Left lung (tissue), 4 donors: ENCODE measurements at regions not wholly inside any gene's neighbourhood (a gene's known extent, or its start where the extent isn't known, plus 50 kb on each side); places are given as distances from the start of the nearest gene placed in this dataset.

Experiments
- ATAC-seq: fragments of 200-7000 bp; cut with Tn5 transposase; one replicate; pipeline ENCODE4 v1.9.1; 2020; ENCODE audit warnings: moderate library complexity
- DNase-seq, 4 donors: peaks; one replicate each; pipeline ENCODE4 v3.0.0-alpha.2; 2013 to 2020
- H3K27ac ChIP-seq, 2 donors: fragments of 200-600 bp; sonication (generic) in 1 of 2; one replicate each; pipeline versions ENCODE4 v1.5.0 to v1.8.0; 2020 to 2021
- H3K27me3 ChIP-seq, 2 donors: fragments of 200-600 bp; sonication (generic) in 1 of 2; one replicate each; pipeline versions ENCODE4 v1.5.0 to v1.8.0; 2020 to 2021
- H3K36me3 ChIP-seq, 2 donors: fragments of 200-600 bp; sonication (generic) in 1 of 2; one replicate each; pipeline versions ENCODE4 v1.5.0 to v1.8.0; 2020 to 2021
- H3K4me1 ChIP-seq, 2 donors: fragments of 200-600 bp; one replicate each; pipeline ENCODE4 v1.8.0; 2021
- H3K4me3 ChIP-seq, 2 donors: fragments of 200-600 bp; sonication (generic) in 1 of 2; one replicate each; pipeline versions ENCODE4 v1.5.0 to v1.8.0; 2020 to 2021; ENCODE audit warnings: mild to moderate bottlenecking in 1 of 2
- H3K9me3 ChIP-seq, 2 donors: fragments of 200-600 bp; sonication (generic) in 1 of 2; one replicate each; pipeline versions ENCODE4 v1.5.0 to v1.8.0; 2020 to 2021
- intact Hi-C, 2 donors: fragments of 100-400 bp; cut with DNase I; formaldehyde crosslinking; loops; one replicate each; pipeline versions ENCODE4 v1.11.2 to v1.14.2; 2022
- TF ChIP-seq, protein P1 (sequence below), 2 donors: fragments of 200-600 bp; sonication (generic) in 1 of 2; IDR thresholded peaks; one replicate each; pipeline versions ENCODE4 v1.5.0 to v1.8.0; 2021; ENCODE audit warnings: antibody characterized with exemption in 2 of 2
- donor health status: DM: no; HTN: yes; CAD: no.
- donor health status: DM: no; HTN: no; CAD: no.

DNA sequence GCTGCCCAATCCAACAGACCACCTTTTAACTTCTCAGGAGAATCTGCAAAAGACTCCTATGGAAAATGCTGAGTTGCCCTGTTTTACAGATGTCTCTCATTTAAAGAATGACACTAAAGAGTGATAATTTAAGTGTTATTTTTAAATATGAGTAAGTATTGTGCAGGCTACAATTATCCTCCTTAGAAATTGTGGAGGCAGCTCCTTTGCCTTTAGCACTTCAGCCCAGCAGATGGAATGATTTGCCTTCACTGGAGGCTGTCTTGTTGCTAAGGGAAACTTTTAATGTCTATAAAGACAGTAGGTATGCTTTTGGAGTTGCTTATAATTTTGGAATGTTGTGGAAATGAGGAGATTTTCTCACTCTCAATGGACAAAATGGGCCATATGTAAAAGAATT is 1345.5 kb downstream of the NCAM2 start:
- intact Hi-C loops: no loop called here
- Histone ChIP-seq H3K4me3 (no peak overlapping the region), H3K9me3 (peaks cover 0 to 32% of the 10 kb centered on the region in 2 donors), H3K27ac (no peak overlapping the region), H3K4me1 (no peaks in the 10 kb centered on the region), H3K27me3 (no peaks in the 10 kb centered on the region), H3K36me3 (no peaks in the 10 kb centered on the region)
- DNase-seq (no peak), ATAC-seq (no peak)
- TF ChIP-seq, protein P1, sequence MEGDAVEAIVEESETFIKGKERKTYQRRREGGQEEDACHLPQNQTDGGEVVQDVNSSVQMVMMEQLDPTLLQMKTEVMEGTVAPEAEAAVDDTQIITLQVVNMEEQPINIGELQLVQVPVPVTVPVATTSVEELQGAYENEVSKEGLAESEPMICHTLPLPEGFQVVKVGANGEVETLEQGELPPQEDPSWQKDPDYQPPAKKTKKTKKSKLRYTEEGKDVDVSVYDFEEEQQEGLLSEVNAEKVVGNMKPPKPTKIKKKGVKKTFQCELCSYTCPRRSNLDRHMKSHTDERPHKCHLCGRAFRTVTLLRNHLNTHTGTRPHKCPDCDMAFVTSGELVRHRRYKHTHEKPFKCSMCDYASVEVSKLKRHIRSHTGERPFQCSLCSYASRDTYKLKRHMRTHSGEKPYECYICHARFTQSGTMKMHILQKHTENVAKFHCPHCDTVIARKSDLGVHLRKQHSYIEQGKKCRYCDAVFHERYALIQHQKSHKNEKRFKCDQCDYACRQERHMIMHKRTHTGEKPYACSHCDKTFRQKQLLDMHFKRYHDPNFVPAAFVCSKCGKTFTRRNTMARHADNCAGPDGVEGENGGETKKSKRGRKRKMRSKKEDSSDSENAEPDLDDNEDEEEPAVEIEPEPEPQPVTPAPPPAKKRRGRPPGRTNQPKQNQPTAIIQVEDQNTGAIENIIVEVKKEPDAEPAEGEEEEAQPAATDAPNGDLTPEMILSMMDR (IDR thresholded peaks at IDR 0.05): no peak

DNA sequence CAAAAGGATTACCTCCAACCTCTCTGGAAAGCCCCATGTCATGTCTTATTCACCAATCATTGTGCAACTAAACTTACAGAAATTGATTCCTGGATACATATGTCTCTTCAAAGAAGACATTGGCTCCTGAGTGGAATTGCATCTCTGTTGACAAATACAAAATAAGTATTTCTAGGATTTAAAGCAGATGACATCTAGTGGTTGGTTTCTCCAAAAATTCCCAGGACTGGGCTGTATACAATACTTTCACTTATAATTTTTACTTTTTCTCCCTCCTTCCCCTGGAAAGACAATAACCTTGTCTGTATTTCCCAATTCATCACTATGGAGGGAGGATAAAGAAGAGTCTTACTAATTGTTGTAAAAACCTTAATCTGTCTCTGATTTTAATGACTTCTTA is 1347.4 kb downstream of the NCAM2 start:
- Histone ChIP-seq H3K27me3 (no peaks in the 10 kb centered on the region), H3K36me3 (no peaks in the 10 kb centered on the region), H3K4me3 (no peak overlapping the region), H3K9me3 (peaks cover 0 to 19% of the 10 kb centered on the region in 2 donors), H3K27ac (no peak overlapping the region), H3K4me1 (no peaks in the 10 kb centered on the region)
- ATAC-seq (no peak), DNase-seq (no peak)
- intact Hi-C loops: no loop called here
- TF ChIP-seq, protein P1 (IDR thresholded peaks at IDR 0.05): no peak

DNA sequence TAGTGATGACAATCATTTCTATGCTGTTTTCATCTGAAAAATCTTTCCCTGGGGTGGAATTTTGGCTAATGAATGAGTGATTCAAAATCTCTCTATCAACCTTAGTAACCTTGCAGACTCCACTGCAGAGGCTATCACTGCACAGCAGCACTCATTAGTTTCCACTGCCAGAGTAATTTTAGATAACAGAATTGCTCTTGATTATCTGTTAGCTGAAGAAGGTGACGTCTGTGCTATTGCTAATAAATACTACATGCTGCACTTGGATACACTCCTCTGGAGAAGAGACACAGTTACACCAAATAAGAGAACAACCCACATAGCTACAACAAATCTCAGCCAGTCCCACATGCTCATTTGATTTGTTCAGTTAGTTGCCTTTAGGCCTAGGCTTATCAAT is 1348.4 kb downstream of the NCAM2 start:
- H3K27me3 ChIP-seq: no peaks in the 10 kb centered on the region
- no peak overlapping the region for H3K4me3 ChIP-seq
- H3K4me1 ChIP-seq: no peaks in the 10 kb centered on the region
- TF ChIP-seq, protein P1 (IDR thresholded peaks at IDR 0.05): no peak
- intact Hi-C loops: no loop called here
- peak in 2 of 4 donors; percentile 4 to 35 for DNase-seq
- H3K36me3 ChIP-seq: no peaks in the 10 kb centered on the region
- H3K9me3 ChIP-seq: peaks cover 0 to 13% of the 10 kb centered on the region in 2 donors
- no peak for ATAC-seq
- H3K27ac ChIP-seq: no peak overlapping the region

DNA sequence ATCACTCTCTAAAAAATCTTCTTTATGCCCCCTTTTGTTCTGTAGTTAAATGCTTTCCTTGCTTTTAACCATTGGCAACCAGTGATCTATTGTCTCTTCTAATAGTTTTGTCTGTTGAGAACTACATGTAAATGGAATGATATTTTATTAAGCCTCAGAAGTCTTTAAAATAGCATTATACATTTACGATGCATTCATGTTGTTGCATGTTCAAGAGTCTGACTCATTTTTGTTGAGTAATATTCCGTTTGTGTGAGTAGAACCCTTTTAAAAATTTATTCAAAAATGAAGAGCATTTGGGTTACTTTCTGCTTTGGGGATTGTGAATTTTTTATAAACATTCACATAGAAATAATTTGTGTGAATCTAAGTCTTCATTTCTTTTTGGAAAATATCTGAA is 1352.9 kb downstream of the NCAM2 start:
- intact Hi-C loops: no loop called here
- H3K27ac ChIP-seq: no peak overlapping the region
- TF ChIP-seq, protein P1 (IDR thresholded peaks at IDR 0.05): no peak
- no peaks in the 10 kb centered on the region for H3K4me1 ChIP-seq
- no peak overlapping the region for H3K4me3 ChIP-seq
- no peak for DNase-seq
- no peak for ATAC-seq
- H3K36me3 ChIP-seq: no peaks in the 10 kb centered on the region
- no peaks in the 10 kb centered on the region for H3K27me3 ChIP-seq
- H3K9me3 ChIP-seq: no peaks in the 10 kb centered on the region

DNA sequence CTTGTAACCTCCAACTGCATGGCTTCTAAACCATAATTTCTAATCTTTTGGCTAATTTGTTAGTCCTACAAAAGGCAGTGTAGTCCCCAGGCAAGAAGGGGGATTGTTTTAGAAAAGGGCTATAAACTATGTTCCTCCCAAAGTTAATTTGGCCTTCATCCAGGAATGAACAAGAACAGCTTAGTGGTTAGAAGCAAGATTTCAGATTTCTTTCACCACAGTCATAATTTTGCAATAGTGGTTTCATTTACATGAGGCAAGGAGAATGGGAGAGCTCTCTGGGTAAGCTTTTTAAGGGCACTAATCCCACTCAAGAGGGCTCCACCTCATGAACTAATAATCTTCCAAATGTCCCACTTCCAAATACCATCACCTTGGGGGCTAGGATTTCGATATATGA is 1353.9 kb downstream of the NCAM2 start:
- Histone ChIP-seq H3K27ac (no peak overlapping the region), H3K27me3 (no peaks in the 10 kb centered on the region), H3K9me3 (no peaks in the 10 kb centered on the region), H3K4me3 (no peak overlapping the region), H3K4me1 (no peaks in the 10 kb centered on the region), H3K36me3 (no peaks in the 10 kb centered on the region)
- no peak for DNase-seq
- intact Hi-C loops: no loop called here
- TF ChIP-seq, protein P1 (IDR thresholded peaks at IDR 0.05): no peak
- no peak for ATAC-seq
